ENCODE measurements at regions not wholly inside any gene's neighbourhood (a gene's known extent, or its start where the extent isn't known, plus 50 kb on each side); places are given as distances from the start of the nearest gene placed in this dataset.

DNA sequence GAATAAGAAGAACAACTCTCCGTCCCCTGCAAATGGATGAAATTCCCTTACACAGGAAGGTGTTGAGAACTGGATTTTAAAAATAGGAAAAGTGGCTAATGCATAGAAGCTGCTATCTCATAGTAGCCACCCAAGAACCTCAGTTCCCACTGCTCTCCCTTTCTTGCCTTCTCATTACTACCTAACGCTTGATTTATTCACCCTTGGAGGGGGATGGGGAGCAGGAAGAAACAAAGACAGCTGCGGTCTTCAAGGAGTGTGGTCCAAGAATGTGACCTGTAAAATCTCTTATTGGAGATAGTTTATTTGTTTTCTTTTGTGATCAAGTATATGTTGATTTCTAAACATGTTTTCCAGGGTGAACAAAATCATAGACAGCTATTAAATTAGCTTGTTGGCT lies 274.1 kb upstream of the CTNNB1 start:
- H3K4me1 ChIP-seq, result no peaks in the 10 kb centered on the region
- no peaks in the 10 kb centered on the region for H3K9me3 ChIP-seq
- no peak overlapping the region for H3K27ac ChIP-seq
- H3K27me3 ChIP-seq, result no peaks in the 10 kb centered on the region
- TF ChIP-seq POLR2A (IDR thresholded peaks at IDR 0.05), result no peak
- TF ChIP-seq, protein P1, sequence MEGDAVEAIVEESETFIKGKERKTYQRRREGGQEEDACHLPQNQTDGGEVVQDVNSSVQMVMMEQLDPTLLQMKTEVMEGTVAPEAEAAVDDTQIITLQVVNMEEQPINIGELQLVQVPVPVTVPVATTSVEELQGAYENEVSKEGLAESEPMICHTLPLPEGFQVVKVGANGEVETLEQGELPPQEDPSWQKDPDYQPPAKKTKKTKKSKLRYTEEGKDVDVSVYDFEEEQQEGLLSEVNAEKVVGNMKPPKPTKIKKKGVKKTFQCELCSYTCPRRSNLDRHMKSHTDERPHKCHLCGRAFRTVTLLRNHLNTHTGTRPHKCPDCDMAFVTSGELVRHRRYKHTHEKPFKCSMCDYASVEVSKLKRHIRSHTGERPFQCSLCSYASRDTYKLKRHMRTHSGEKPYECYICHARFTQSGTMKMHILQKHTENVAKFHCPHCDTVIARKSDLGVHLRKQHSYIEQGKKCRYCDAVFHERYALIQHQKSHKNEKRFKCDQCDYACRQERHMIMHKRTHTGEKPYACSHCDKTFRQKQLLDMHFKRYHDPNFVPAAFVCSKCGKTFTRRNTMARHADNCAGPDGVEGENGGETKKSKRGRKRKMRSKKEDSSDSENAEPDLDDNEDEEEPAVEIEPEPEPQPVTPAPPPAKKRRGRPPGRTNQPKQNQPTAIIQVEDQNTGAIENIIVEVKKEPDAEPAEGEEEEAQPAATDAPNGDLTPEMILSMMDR (IDR thresholded peaks at IDR 0.05), result no peak
- no peak for DNase-seq
- WGBS, 2 donors, result 63 to 65% methylated on average over 3 of the region's 3 CpGs
- H3K36me3 ChIP-seq (ENCODE audit: low read depth, missing control alignments), result no peaks in the 10 kb centered on the region
- H3K4me3 ChIP-seq, result no peak overlapping the region
- intact Hi-C loops (cut with DNase I; ENCODE audit: low total_unique reads), result no loop called here

DNA sequence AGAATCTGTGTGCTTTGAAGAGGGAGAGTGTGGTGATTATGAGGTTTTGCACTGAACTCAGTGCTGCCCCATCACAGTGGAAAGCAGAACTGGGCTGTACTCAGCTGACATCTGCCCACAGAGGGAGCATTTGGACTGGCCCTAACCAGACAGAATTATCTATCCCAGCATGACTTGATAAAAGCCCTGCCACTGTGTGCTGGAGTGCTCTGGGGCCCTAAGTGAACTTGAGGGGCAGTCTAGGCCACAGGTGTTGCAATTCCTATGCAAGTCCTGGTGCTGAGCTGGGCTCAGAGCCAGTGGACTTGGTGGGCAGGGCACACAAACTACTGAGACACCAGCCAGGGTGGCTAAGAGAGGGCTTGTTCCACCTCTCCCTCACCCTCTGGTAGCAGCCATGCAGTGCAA lies 269.2 kb upstream of the CTNNB1 start:
- H3K4me1 ChIP-seq, result no peaks in the 10 kb centered on the region

DNA sequence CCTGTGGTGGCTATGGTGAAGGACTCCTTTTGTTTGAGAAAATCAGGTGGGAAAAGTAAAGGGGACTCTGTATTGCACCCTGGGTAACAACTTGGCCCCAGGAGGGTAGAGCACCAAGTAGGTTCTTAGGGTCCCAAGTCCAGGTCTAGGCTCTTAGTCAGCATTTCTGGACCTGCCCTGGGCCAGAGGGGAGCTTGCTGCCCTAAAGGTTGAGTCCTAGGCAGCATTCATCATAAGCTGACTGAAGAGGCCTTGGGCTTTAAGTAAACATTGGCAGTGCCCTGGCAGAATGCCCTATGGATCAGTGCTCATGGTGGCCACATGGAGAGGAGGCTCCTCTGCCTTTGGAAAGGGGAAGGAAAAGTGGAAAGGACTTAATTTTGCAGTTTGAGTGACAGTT lies 268.5 kb upstream of the CTNNB1 start:
- intact Hi-C loops (cut with DNase I; ENCODE audit: low total_unique reads), result no loop called here
- Histone ChIP-seq H3K4me1 (no peaks in the 10 kb centered on the region), H3K27ac (no peak overlapping the region), H3K9me3 (no peaks in the 10 kb centered on the region), H3K27me3 (no peaks in the 10 kb centered on the region), H3K4me3 (no peak overlapping the region), H3K36me3 (ENCODE audit: low read depth, missing control alignments) (no peaks in the 10 kb centered on the region)
- no peak for TF ChIP-seq POLR2A (IDR thresholded peaks at IDR 0.05)
- TF ChIP-seq, protein P1 (IDR thresholded peaks at IDR 0.05), result no peak
- DNase-seq, result no peak

More for the DNA sequence above, 269.2 kb upstream of the CTNNB1 start:
- Histone ChIP-seq H3K36me3 (ENCODE audit: low read depth, missing control alignments) (no peaks in the 10 kb centered on the region), H3K27ac (no peak overlapping the region), H3K9me3 (no peaks in the 10 kb centered on the region), H3K4me3 (no peak overlapping the region), H3K27me3 (no peaks in the 10 kb centered on the region)
- intact Hi-C loops (cut with DNase I; ENCODE audit: low total_unique reads), result no loop called here
- no peak for DNase-seq
- no peak for TF ChIP-seq POLR2A (IDR thresholded peaks at IDR 0.05)
- TF ChIP-seq, protein P1 (IDR thresholded peaks at IDR 0.05), result no peak

DNA sequence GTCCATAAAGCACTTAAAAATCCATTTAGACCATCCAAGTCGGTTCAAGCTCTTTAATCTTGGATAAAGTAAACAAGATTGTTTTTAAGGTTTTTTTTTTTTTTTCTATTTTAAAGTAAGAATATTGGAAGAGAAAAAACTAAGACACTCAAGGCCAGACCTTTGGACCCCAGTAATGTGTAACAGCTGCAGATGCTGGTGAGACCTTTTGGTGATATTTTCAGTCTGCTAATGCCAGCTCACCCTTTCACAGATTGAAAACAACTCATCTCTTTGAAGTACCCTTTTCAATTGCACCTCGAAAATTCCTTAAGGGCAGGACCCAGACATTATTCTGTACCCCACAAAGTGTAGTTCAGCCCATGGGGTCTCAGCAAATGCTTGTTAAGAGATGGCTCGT lies 260.7 kb upstream of the CTNNB1 start:
- peaks cover 8% of the 10 kb centered on the region for H3K4me1 ChIP-seq
- no peaks in the 10 kb centered on the region for H3K9me3 ChIP-seq
- intact Hi-C loops (cut with DNase I; ENCODE audit: low total_unique reads), result no loop called here
- DNase-seq, result no peak
- no peaks in the 10 kb centered on the region for H3K27me3 ChIP-seq
- H3K4me3 ChIP-seq, result no peak overlapping the region
- 48 to 68% methylated on average over 3 of the region's 3 CpGs for whole genome bisulfite sequencing, 2 donors
- H3K36me3 ChIP-seq (ENCODE audit: low read depth, missing control alignments), result no peaks in the 10 kb centered on the region
- TF ChIP-seq, protein P1 (IDR thresholded peaks at IDR 0.05), result no peak
- TF ChIP-seq POLR2A (IDR thresholded peaks at IDR 0.05), result no peak
- H3K27ac ChIP-seq, result no peak overlapping the region

DNA sequence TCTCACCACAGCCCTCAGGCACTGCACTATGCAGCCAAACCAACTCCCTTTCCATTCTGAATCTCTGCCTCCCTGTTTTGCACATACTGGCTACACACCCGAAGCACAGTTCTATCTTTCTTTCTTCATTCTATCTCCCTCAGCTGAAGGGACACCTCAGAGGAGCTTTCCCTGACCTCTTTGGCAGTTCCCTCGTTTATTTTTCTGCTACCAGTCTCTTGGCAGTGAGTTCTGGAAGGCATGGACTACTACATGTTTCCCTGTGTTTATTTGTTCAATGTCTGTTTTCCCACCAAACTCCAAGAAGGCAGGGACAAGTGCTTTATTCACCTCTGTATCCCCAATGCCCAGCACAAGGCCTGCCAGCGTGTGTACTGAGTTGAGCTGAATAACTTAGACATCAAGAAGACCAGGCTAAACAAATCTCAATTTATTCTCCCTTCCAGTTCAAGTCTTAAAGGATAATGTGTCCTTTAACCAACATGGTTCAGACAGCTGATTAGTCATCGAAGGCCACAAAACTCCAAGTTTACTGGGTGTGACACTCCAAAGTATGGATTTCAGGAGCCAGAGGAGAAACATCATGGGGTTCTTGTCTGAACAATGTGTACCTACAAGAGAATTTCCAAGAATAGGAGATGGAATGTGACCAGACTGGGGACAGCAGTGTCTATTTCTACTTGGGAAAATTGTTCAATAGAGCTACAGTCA lies 260.1 kb upstream of the CTNNB1 start:
- Histone ChIP-seq H3K4me3 (no peak overlapping the region), H3K4me1 (peaks cover 8% of the 10 kb centered on the region), H3K27me3 (no peaks in the 10 kb centered on the region), H3K9me3 (no peaks in the 10 kb centered on the region), H3K36me3 (ENCODE audit: low read depth, missing control alignments) (no peaks in the 10 kb centered on the region), H3K27ac (no peak overlapping the region)
- TF ChIP-seq, protein P1 (IDR thresholded peaks at IDR 0.05), result no peak
- no peak for TF ChIP-seq POLR2A (IDR thresholded peaks at IDR 0.05)
- DNase-seq, result no peak
- intact Hi-C loops (cut with DNase I; ENCODE audit: low total_unique reads), result no loop called here
- 47 to 48% methylated on average over 4 of the region's 4 CpGs for WGBS, 2 donors

Data from testis (tissue), 2 donors.